HEK293 (cell line): ENCODE measurements at regions not wholly inside any gene's neighbourhood (a gene's known extent, or its start where the extent isn't known, plus 50 kb on each side); places are given as distances from the start of the nearest gene placed in this dataset.

Experiments used
- GLIS1 ChIP-seq: fragments of 450-650 bp; formaldehyde crosslinking; IDR thresholded peaks from 2 replicates; pipeline ENCODE4 v1.5.1; 2016; ENCODE audit warnings: missing biosample characterization, missing genetic modification characterization
- MYNN ChIP-seq: fragments of 450-650 bp; formaldehyde crosslinking; IDR thresholded peaks from 2 replicates; pipeline ENCODE4 v1.5.1; 2016; ENCODE audit warnings: missing biosample characterization, missing genetic modification characterization, borderline replicate concordance
- TSHZ1 ChIP-seq: fragments of 450-650 bp; formaldehyde crosslinking; IDR thresholded peaks from 2 replicates; pipeline ENCODE4 v1.5.1; 2016; ENCODE audit warnings: missing biosample characterization, missing genetic modification characterization, borderline replicate concordance
- ZNF10 ChIP-seq: fragments of 450-650 bp; formaldehyde crosslinking; IDR thresholded peaks from 2 replicates; pipeline ENCODE4 v1.5.1; 2017; ENCODE audit warnings: missing biosample characterization, missing genetic modification characterization
- ZNF16 ChIP-seq: fragments of 450-650 bp; formaldehyde crosslinking; IDR thresholded peaks from 2 replicates; pipeline ENCODE4 v1.5.1; 2016; ENCODE audit warnings: low read depth, missing biosample characterization, missing genetic modification characterization
- ZNF24 ChIP-seq: fragments of 450-650 bp; formaldehyde crosslinking; IDR thresholded peaks from 2 replicates; pipeline ENCODE4 v1.5.1; 2016; ENCODE audit warnings: missing biosample characterization, missing genetic modification characterization
- ZNF248 ChIP-seq: fragments of 450-650 bp; formaldehyde crosslinking; IDR thresholded peaks from 2 replicates; pipeline ENCODE4 v1.5.1; 2017; ENCODE audit warnings: missing biosample characterization, missing genetic modification characterization
- ZNF335 ChIP-seq: fragments of 450-650 bp; formaldehyde crosslinking; conservative IDR thresholded peaks from 2 replicates; pipeline ENCODE4 v1.5.1; 2016; ENCODE audit warnings: missing biosample characterization, missing genetic modification characterization
- ZNF404 ChIP-seq: fragments of 450-650 bp; formaldehyde crosslinking; IDR thresholded peaks from 2 replicates; pipeline ENCODE4 v1.5.1; 2017; ENCODE audit warnings: missing biosample characterization, missing genetic modification characterization
- ZNF549 ChIP-seq: fragments of 450-650 bp; IDR thresholded peaks from 2 replicates; pipeline ENCODE4 v1.5.1; 2018; ENCODE audit warnings: missing biosample characterization, missing genetic modification characterization, mild to moderate bottlenecking, inconsistent platforms, moderate library complexity
- ZNF600 ChIP-seq: fragments of 450-650 bp; formaldehyde crosslinking; IDR thresholded peaks from 2 replicates; pipeline ENCODE4 v1.5.1; 2016; ENCODE audit warnings: missing biosample characterization, missing genetic modification characterization
- ZNF670 ChIP-seq: fragments of 450-650 bp; formaldehyde crosslinking; IDR thresholded peaks from 2 replicates; pipeline ENCODE4 v1.5.1; 2016; ENCODE audit warnings: missing biosample characterization, missing genetic modification characterization, low read depth
- TF ChIP-seq, protein P1 (sequence below): fragments of 450-650 bp; formaldehyde crosslinking; IDR thresholded peaks from 2 replicates; pipeline ENCODE4 v1.5.1; 2016; ENCODE audit warnings: missing biosample characterization, missing genetic modification characterization

- TF ChIP-seq ZNF24 (tag by site-specific recombination) (no peak), ZNF549 (tag by site-specific recombination) (no peak), MYNN (tag by site-specific recombination) (no peak), TSHZ1 (tag by site-specific recombination) (no peak), ZNF404 (tag by site-specific recombination) (no peak), GLIS1 (tag by site-specific recombination) (no peak), ZNF335 (no peak), ZNF10 (no peak), ZNF670 (tag by site-specific recombination) (no peak), ZNF16 (tag by site-specific recombination) (no peak), ZNF600 (no peak), ZNF248 (no peak)
- TF ChIP-seq, protein P1, sequence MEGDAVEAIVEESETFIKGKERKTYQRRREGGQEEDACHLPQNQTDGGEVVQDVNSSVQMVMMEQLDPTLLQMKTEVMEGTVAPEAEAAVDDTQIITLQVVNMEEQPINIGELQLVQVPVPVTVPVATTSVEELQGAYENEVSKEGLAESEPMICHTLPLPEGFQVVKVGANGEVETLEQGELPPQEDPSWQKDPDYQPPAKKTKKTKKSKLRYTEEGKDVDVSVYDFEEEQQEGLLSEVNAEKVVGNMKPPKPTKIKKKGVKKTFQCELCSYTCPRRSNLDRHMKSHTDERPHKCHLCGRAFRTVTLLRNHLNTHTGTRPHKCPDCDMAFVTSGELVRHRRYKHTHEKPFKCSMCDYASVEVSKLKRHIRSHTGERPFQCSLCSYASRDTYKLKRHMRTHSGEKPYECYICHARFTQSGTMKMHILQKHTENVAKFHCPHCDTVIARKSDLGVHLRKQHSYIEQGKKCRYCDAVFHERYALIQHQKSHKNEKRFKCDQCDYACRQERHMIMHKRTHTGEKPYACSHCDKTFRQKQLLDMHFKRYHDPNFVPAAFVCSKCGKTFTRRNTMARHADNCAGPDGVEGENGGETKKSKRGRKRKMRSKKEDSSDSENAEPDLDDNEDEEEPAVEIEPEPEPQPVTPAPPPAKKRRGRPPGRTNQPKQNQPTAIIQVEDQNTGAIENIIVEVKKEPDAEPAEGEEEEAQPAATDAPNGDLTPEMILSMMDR: no peak
Measured at GRCh38 chr4:84258905-84259830, 239.9 kb downstream of the NKX6-1 start.
